HG03280 (cell line): ENCODE measurements at regions not wholly inside any gene's neighbourhood (a gene's known extent, or its start where the extent isn't known, plus 50 kb on each side); places are given as distances from the start of the nearest gene placed in this dataset.
"Not testable (repeated sequence)": the region's sequence is repeated elsewhere in the genome, so short reads cannot be mapped to it uniquely, and the experiment has no call there.

Experiments used
- ATAC-seq: cut with Tn5 transposase; IDR thresholded peaks from one replicate; pipeline ENCODE4 v1.9.1; 2021; ENCODE audit warnings: mild to moderate bottlenecking, moderate library complexity; ENCODE audit not compliant: unreplicated experiment

GRCh38 chr4:186813377-186814068 is 89.9 kb upstream of the FAT1 start:
- ATAC-seq, result no peak

- no peak for ATAC-seq
Measured at GRCh38 chr4:186814535-186815070, 90.9 kb upstream of the FAT1 start.

- ATAC-seq, result no peak
Measured at GRCh38 chr4:186819342-186820086, 95.9 kb upstream of the FAT1 start.

- ATAC-seq, result no peak
Measured at GRCh38 chr4:186820391-186820891, 96.8 kb upstream of the FAT1 start.

GRCh38 chr4:186823989-186824388 is 100.3 kb upstream of the FAT1 start:
- no peak for ATAC-seq

- no peak for ATAC-seq
Measured at GRCh38 chr4:186825069-186825468, 101.4 kb upstream of the FAT1 start.

GRCh38 chr4:186826006-186826405 is 102.3 kb upstream of the FAT1 start:
- no peak for ATAC-seq

GRCh38 chr4:186826846-186827533 is 103.3 kb upstream of the FAT1 start:
- no peak for ATAC-seq

GRCh38 chr4:186827534-186827897 is 103.9 kb upstream of the FAT1 start:
- ATAC-seq, result no peak

- ATAC-seq, result no peak
Measured at GRCh38 chr4:186829097-186829496, 105.4 kb upstream of the FAT1 start.

GRCh38 chr4:186829740-186830449 is 106.2 kb upstream of the FAT1 start:
- ATAC-seq, result no peak

- ATAC-seq, result no peak
Measured at GRCh38 chr4:186831574-186831973, 107.9 kb upstream of the FAT1 start.

GRCh38 chr4:186832906-186833305 is 109.2 kb upstream of the FAT1 start:
- ATAC-seq, result no peak

GRCh38 chr4:186837463-186837862 is 113.8 kb upstream of the FAT1 start:
- not testable (repeated sequence) for ATAC-seq

- ATAC-seq, result no peak
Measured at GRCh38 chr4:186838295-186838694, 114.6 kb upstream of the FAT1 start.

- peak; percentile 55 for ATAC-seq
Measured at GRCh38 chr4:186839122-186840037, 115.7 kb upstream of the FAT1 start.

GRCh38 chr4:186840222-186840701 is 116.6 kb upstream of the FAT1 start:
- ATAC-seq, result no peak

GRCh38 chr4:186840771-186841301 is 117.2 kb upstream of the FAT1 start:
- no peak for ATAC-seq

- no peak for ATAC-seq
Measured at GRCh38 chr4:186844059-186844681, 120.5 kb upstream of the FAT1 start.
